T47D (cell line): ENCODE measurements at regions not wholly inside any gene's neighbourhood (a gene's known extent, or its start where the extent isn't known, plus 50 kb on each side); places are given as distances from the start of the nearest gene placed in this dataset.

Source experiments
- DNase-seq, 2 experiments: peaks; one replicate each; pipeline versions ENCODE4 v3.0.0 to v3.0.0-alpha.2; 2011 to 2012; ENCODE audit warnings: low read depth in 1 of 2, low spot score in 1 of 2
- JUND ChIP-seq: IDR thresholded peaks from 2 replicates; pipeline ENCODE4 v1.6.1; 2012; ENCODE audit warnings: low read depth
- in situ Hi-C: cut with HindIII; loops from 2 replicates; pipeline ENCODE4 v1.10.0; 2016; ENCODE audit warnings: low sequenced_read_pairs, low pct_unique_long_range_greater_than_20kb

GRCh38 chr14:101695659-101696058 is 65.8 kb upstream of the PPP2R5C start:
- in situ Hi-C loops, result no loop called here
- no peak for TF ChIP-seq JUND

GRCh38 chr14:101704140-101704539 is 57.4 kb upstream of the PPP2R5C start:
- no peak for DNase-seq
- TF ChIP-seq JUND, result no peak
- in situ Hi-C loops, result no loop called here

More at GRCh38 chr14:101695659-101696058, 65.8 kb upstream of the PPP2R5C start:
- no peak for DNase-seq

- no peak for TF ChIP-seq JUND
- no peak for DNase-seq
- in situ Hi-C loops, result no loop called here
Observed at GRCh38 chr14:101705733-101706508, 55.6 kb upstream of the PPP2R5C start.

GRCh38 chr14:101706509-101707067 is 54.9 kb upstream of the PPP2R5C start:
- DNase-seq, result no peak
- in situ Hi-C loops, result no loop called here
- no peak for TF ChIP-seq JUND

DNA sequence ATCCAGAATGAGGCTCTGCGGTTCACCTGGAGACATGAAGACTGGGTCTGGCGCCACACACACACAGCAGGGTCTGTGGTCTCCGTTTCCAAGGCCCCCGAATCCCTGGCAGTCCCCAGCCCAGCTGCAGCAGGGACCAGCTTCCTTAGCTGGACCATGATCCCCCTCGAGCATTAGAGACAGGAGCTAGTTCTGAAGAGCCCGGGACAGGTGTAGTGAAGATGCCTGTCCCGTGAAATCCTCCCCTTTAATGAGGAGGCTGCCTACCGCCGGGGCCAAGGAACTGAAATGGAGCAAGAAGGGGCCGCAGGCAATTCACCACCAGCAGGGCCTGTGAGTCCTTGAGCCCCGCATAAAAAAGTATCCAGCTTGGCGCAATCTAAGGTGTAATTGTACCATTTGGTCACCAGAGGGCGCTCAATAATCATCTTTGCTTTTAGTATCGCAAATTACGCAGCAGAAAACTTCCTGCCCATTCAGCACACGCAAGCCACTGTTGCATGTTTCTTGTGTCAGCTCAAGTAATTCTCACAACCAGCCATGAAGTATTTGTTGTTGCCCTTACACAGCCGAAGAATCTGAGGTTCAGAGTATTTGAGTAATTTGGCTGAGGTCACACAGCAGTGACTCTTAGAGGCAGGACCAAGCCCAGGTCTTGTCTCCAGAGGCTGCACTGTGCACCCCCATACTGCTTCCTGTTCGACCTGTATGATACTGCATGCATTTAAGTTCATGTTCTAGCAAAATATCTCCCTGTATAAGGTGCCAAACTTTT is 54.3 kb upstream of the PPP2R5C start:
- TF ChIP-seq JUND, result no peak
- peak; percentile 76 to 86 for DNase-seq
- in situ Hi-C loops, result no loop called here

GRCh38 chr14:101707863-101708620 is 53.5 kb upstream of the PPP2R5C start:
- DNase-seq, result no peak
- in situ Hi-C loops, result no loop called here
- no peak for TF ChIP-seq JUND

DNA sequence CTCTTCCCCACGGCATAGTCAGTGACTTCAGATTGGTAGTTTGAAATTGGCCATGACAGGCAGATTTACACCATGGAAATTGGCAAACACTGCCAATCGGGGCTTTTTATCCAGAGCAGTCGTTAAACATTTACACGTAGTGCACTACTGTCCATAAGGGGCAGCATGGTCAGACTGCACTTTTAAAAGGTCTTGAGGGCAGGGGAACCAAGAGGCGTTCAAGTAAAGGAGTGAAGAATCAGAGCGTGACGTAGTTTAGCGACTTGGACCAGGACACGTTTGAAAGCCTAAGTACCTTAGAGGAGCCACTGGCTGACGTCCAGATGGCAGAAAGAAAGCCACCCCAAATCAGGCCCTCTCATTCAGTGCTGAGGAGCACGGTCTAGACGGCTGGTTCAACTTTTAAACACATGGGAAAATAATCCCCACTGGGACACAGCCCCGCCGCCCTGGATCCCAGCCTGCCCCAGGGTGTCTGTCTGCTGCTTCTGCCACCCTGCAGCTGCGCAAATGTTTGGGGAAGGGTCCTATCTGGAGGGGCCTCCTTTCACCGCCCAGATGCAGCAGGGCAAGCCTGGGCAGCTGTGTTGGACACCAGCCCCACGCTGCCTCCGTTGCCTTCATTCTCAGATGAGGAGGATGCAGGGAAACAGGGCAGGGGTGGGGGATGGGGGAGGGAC is 52.5 kb upstream of the PPP2R5C start:
- no peak for DNase-seq
- in situ Hi-C loops, result no loop called here
- TF ChIP-seq JUND, result no peak

- no peak for DNase-seq
- in situ Hi-C loops, result no loop called here
- no peak for TF ChIP-seq JUND
Observed at GRCh38 chr14:101709533-101709881, 52.0 kb upstream of the PPP2R5C start.

DNA sequence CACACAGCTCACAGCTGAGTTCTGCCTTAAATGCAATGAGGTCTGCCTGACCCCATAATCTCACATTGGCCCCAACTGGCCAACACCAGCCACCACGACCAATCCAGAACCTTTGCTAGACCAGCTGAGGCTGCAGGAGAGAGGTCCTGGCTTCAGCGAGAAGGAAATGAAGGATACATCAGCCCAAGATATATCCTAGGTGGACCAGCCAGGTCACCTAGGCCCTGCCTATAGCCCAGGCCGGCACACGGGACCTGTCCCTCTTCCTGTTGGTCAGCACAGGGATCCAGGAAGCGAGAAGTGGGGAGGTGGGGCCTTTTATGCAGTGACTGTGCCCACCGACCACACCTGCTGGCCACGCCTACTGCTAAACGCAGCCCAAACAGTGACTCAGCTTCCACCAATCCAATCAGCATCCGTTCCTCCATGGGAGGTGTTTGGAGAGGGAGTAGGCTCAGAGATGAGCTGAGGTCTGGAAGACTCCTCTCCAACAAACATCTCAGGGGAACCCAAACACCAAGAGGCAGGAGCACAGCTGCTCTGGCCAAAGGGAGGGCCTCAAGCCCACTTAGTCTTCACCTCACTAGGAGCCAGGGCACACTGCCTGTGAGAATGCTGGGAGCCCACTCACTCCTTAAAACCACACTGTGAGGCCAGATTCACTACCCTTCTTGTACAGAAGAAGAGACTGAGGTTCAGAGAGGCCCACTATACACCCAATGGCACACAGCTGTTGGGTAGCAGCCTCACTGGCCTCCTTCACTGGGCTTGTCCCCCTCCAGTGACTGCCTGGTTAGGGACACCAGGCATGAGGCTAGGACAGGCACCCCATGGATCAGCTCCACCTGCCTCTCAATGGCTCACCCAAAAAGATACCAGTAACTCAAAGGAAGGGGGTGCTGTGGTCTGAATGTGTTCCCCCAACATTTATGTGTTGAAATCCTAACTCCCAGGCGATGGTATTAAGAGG is 51.3 kb upstream of the PPP2R5C start:
- in situ Hi-C loops, result no loop called here
- TF ChIP-seq JUND, result no peak
- peak in 1 of 2 experiments; percentile 26 for DNase-seq

- in situ Hi-C loops, result no loop called here
- no peak for TF ChIP-seq JUND
- DNase-seq, result no peak
Observed at GRCh38 chr14:101711041-101711856, 50.3 kb upstream of the PPP2R5C start.
